Activated CD4-positive, alpha-beta T cell treated with anti-CD3 and anti-CD28 coated beads for 36 hours (primary cell): ENCODE measurements at regions not wholly inside any gene's neighbourhood (a gene's known extent, or its start where the extent isn't known, plus 50 kb on each side); places are given as distances from the start of the nearest gene placed in this dataset.

Experiments
- ATAC-seq: fragments of 200-7000 bp; cut with Tn5 transposase; one replicate; pipeline ENCODE4 v1.10.0; 2021; ENCODE audit warnings: mild to moderate bottlenecking, moderate library complexity
- CTCF ChIA-PET: fragments of 350-600 bp; sonication (Branson Sonifier 250); formaldehyde crosslinking; loops from one replicate; lab custom pipeline; 2021; ENCODE audit warnings: antibody characterized with exemption; lab: Charles Lee
- POLR2A ChIA-PET: fragments of 350-600 bp; sonication (Branson Sonifier 250); formaldehyde crosslinking; loops from one replicate; lab custom pipeline; 2021; ENCODE audit warnings: antibody characterized with exemption, inconsistent platforms; lab: Charles Lee
- DNase-seq: peaks from one replicate; pipeline ENCODE4 v3.0.0-alpha.2; 2020
- H3K27ac Mint-ChIP-seq: one replicate; pipeline ENCODE4 v1.8.0; 2021; ENCODE audit warnings: mixed read lengths
- H3K27me3 Mint-ChIP-seq: one replicate; pipeline ENCODE4 v1.8.0; 2021; ENCODE audit warnings: mixed read lengths
- H3K36me3 Mint-ChIP-seq: one replicate; pipeline ENCODE4 v1.8.0; 2021; ENCODE audit warnings: low read depth, mixed read lengths
- H3K4me1 Mint-ChIP-seq: one replicate; pipeline ENCODE4 v1.8.0; 2021; ENCODE audit warnings: mixed read lengths
- H3K4me3 Mint-ChIP-seq: one replicate; pipeline ENCODE4 v1.8.0; 2021; ENCODE audit warnings: mild to moderate bottlenecking, moderate library complexity, mixed read lengths
- H3K9me3 Mint-ChIP-seq: one replicate; pipeline ENCODE4 v1.8.0; 2021; ENCODE audit warnings: low read depth, mixed read lengths
- intact Hi-C, 2 experiments: fragments of 100-400 bp; cut with DNase I in 1 of 2; cut with micrococcal nuclease in 1 of 2; formaldehyde crosslinking; loops; one replicate each; pipeline versions ENCODE4 v1.14.2 to v1.15.1; 2022 to 2024; cut with DNase I, micrococcal nuclease

DNA sequence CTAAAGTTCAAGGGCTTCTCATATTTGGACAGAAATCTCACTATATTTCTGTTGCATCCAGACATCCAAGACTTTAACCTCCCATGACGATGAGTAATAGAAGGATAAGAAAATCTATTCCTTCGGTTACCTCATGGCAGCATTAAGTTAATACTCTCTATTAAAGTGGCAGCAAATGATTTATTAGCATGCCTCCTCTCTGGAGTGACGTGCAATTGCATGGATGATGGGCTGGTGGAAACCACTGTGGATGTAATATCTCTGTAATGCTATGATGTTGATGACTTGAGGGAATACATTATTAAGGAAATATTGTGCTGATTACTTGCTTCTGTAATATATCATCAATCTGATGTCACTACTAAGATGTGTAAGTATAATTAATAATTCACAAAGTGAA is 336.8 kb downstream of the DSEL start:
- Mint-ChIP-seq H3K27ac (no peak overlapping the region), H3K27me3 (peaks cover 8% of the 10 kb centered on the region), H3K4me1 (no peaks in the 10 kb centered on the region), H3K36me3 (no peaks in the 10 kb centered on the region), H3K4me3 (no peak overlapping the region), H3K9me3 (no peaks in the 10 kb centered on the region)
- DNase-seq (no peak), ATAC-seq (no peak)
- intact Hi-C loops: loop anchor here in 1 of 2 experiments (10.0 kb wide), 1 partner anchor 695 kb away; no protein-coding TSS in a partner anchor
- POLR2A ChIA-PET: no interaction called here
- CTCF ChIA-PET: no interaction called here

- Mint-ChIP-seq H3K27me3 (no peaks in the 10 kb centered on the region), H3K4me3 (no peak overlapping the region), H3K4me1 (no peaks in the 10 kb centered on the region), H3K9me3 (no peaks in the 10 kb centered on the region), H3K27ac (no peak overlapping the region), H3K36me3 (no peaks in the 10 kb centered on the region)
- CTCF ChIA-PET: no interaction called here
- ATAC-seq (no peak), DNase-seq (no peak)
- POLR2A ChIA-PET: no interaction called here
- intact Hi-C loops: no loop called here
Observed at GRCh38 chr18:67159662-67160061, 356.9 kb downstream of the DSEL start.

- ChIA-PET CTCF (no interaction called here), POLR2A (no interaction called here)
- no peaks in the 10 kb centered on the region for H3K36me3 Mint-ChIP-seq
- DNase-seq: no peak
- intact Hi-C loops: no loop called here
- H3K27ac Mint-ChIP-seq: no peak overlapping the region
- H3K4me3 Mint-ChIP-seq: no peak overlapping the region
- H3K4me1 Mint-ChIP-seq: no peaks in the 10 kb centered on the region
- H3K9me3 Mint-ChIP-seq: no peaks in the 10 kb centered on the region
- peaks cover 3% of the 10 kb centered on the region for H3K27me3 Mint-ChIP-seq
- ATAC-seq: no peak
Observed at GRCh38 chr18:67154979-67155378, 361.5 kb downstream of the DSEL start.

DNA sequence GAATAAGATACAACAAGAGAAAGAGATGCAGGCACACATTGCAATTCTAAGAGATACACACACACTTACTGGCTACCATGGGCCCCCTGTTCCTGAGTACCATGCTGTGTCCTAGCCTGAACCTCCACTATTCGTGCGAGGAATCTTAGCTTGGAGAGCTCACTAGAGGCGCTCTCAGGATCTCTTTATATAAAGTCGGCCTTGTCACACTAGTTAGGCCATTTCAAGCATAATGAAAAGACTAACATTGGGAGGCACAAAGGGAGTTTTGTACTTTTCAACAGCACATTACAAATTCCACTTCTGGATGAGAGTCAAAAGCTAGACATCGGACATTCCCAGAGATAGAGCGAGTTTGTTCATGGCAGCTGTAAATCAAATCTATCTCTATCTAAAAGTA is 365.2 kb downstream of the DSEL start:
- Mint-ChIP-seq H3K4me1 (no peaks in the 10 kb centered on the region), H3K36me3 (no peaks in the 10 kb centered on the region), H3K27me3 (peaks cover 3% of the 10 kb centered on the region), H3K9me3 (no peaks in the 10 kb centered on the region), H3K27ac (no peak overlapping the region), H3K4me3 (no peak overlapping the region)
- ATAC-seq: no peak
- CTCF ChIA-PET: no interaction called here
- POLR2A ChIA-PET: no interaction called here
- intact Hi-C loops: no loop called here
- no peak for DNase-seq

- no peaks in the 10 kb centered on the region for H3K27me3 Mint-ChIP-seq
- H3K27ac Mint-ChIP-seq: no peak overlapping the region
- ATAC-seq (no peak), DNase-seq (no peak)
- no peaks in the 10 kb centered on the region for H3K36me3 Mint-ChIP-seq
- intact Hi-C loops: no loop called here
- ChIA-PET POLR2A (interaction anchor here (0.5 kb wide), 1 partner anchor 822 kb away, joined by 4 read pairs; no protein-coding TSS in a partner anchor), CTCF (no interaction called here)
- no peak overlapping the region for H3K4me3 Mint-ChIP-seq
- no peaks in the 10 kb centered on the region for H3K9me3 Mint-ChIP-seq
- H3K4me1 Mint-ChIP-seq: no peaks in the 10 kb centered on the region
Observed at GRCh38 chr18:67145586-67146292, 370.8 kb downstream of the DSEL start.

- no peak for ATAC-seq
- intact Hi-C loops: no loop called here
- no peaks in the 10 kb centered on the region for H3K27me3 Mint-ChIP-seq
- no peak overlapping the region for H3K27ac Mint-ChIP-seq
- POLR2A ChIA-PET: no interaction called here
- H3K4me3 Mint-ChIP-seq: no peak overlapping the region
- CTCF ChIA-PET: interaction anchor here (1.1 kb wide), 1 partner anchor 8 kb away, joined by 3 read pairs; no protein-coding TSS in a partner anchor
- no peak for DNase-seq
- H3K4me1 Mint-ChIP-seq: no peaks in the 10 kb centered on the region
- H3K9me3 Mint-ChIP-seq: no peaks in the 10 kb centered on the region
- no peaks in the 10 kb centered on the region for H3K36me3 Mint-ChIP-seq
Observed at GRCh38 chr18:67144329-67144728, 372.2 kb downstream of the DSEL start.

- no peaks in the 10 kb centered on the region for H3K36me3 Mint-ChIP-seq
- no peak overlapping the region for H3K27ac Mint-ChIP-seq
- POLR2A ChIA-PET: no interaction called here
- H3K9me3 Mint-ChIP-seq: no peaks in the 10 kb centered on the region
- DNase-seq: no peak
- CTCF ChIA-PET: no interaction called here
- no peaks in the 10 kb centered on the region for H3K27me3 Mint-ChIP-seq
- no peak for ATAC-seq
- intact Hi-C loops: no loop called here
- no peaks in the 10 kb centered on the region for H3K4me1 Mint-ChIP-seq
- H3K4me3 Mint-ChIP-seq: no peak overlapping the region
Observed at GRCh38 chr18:67143028-67143427, 373.5 kb downstream of the DSEL start.

DNA sequence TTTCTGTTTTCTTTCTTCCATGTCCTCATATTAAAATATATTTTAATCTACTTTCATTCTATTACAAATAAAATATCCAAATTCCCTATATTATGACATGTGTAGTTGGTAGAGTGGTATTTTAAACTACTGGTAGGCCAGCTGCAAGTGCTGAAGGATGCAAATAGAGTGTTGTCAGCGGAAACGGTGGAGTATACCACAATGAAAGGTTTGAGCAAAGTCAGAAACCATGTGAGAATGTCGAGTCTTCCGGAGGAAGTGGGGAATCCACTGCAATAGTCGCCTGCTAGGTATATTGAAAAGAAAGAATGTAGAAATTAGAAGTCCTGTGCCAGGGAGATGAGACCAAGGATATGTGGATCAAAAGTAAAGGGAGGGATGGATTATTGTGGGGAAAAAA is 373.9 kb downstream of the DSEL start:
- POLR2A ChIA-PET: no interaction called here
- no peaks in the 10 kb centered on the region for H3K9me3 Mint-ChIP-seq
- DNase-seq: no peak
- ATAC-seq: no peak
- H3K27me3 Mint-ChIP-seq: no peaks in the 10 kb centered on the region
- H3K4me1 Mint-ChIP-seq: no peaks in the 10 kb centered on the region
- intact Hi-C loops: no loop called here
- no peaks in the 10 kb centered on the region for H3K36me3 Mint-ChIP-seq
- CTCF ChIA-PET: no interaction called here
- no peak overlapping the region for H3K4me3 Mint-ChIP-seq
- H3K27ac Mint-ChIP-seq: no peak overlapping the region

GRCh38 chr18:67140495-67140894 is 376.0 kb downstream of the DSEL start:
- ATAC-seq (no peak), DNase-seq (no peak)
- H3K9me3 Mint-ChIP-seq: no peaks in the 10 kb centered on the region
- H3K4me3 Mint-ChIP-seq: no peak overlapping the region
- no peaks in the 10 kb centered on the region for H3K36me3 Mint-ChIP-seq
- no peaks in the 10 kb centered on the region for H3K4me1 Mint-ChIP-seq
- intact Hi-C loops: no loop called here
- CTCF ChIA-PET: no interaction called here
- POLR2A ChIA-PET: no interaction called here
- H3K27me3 Mint-ChIP-seq: no peaks in the 10 kb centered on the region
- no peak overlapping the region for H3K27ac Mint-ChIP-seq

- intact Hi-C loops: no loop called here
- H3K36me3 Mint-ChIP-seq: no peaks in the 10 kb centered on the region
- no peaks in the 10 kb centered on the region for H3K27me3 Mint-ChIP-seq
- H3K27ac Mint-ChIP-seq: no peak overlapping the region
- ChIA-PET CTCF (no interaction called here), POLR2A (no interaction called here)
- DNase-seq: no peak
- no peak for ATAC-seq
- H3K4me3 Mint-ChIP-seq: no peak overlapping the region
- H3K9me3 Mint-ChIP-seq: no peaks in the 10 kb centered on the region
- H3K4me1 Mint-ChIP-seq: no peaks in the 10 kb centered on the region
Observed at GRCh38 chr18:67139899-67140298, 376.6 kb downstream of the DSEL start.

DNA sequence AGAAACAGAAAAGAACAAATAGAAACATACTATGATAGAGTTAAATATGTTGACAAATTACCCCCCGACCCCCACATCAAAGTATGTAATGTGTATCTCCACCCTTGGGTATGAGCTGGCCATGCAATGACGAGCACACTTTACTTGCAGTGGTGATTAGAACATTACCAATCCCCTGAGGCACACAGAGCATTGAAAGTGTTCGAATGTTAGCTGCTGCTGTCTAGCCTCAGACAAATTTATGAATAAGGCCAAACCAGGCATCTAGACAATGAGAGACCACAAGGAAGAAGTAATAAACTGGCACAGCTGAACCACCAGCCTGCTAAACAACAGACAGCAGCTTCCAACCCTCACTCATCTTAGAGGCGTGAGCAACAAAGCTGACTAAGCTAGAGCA is 380.5 kb downstream of the DSEL start:
- intact Hi-C loops: no loop called here
- ChIA-PET POLR2A (no interaction called here), CTCF (interaction anchor here (1.0 to 1.5 kb wide), 2 partner anchors 9 to 16 kb away, joined by 3 read pairs; no protein-coding TSS in a partner anchor)
- Mint-ChIP-seq H3K27me3 (no peaks in the 10 kb centered on the region), H3K9me3 (no peaks in the 10 kb centered on the region), H3K4me3 (no peak overlapping the region), H3K36me3 (no peaks in the 10 kb centered on the region), H3K27ac (no peak overlapping the region), H3K4me1 (no peaks in the 10 kb centered on the region)
- no peak for ATAC-seq
- DNase-seq: no peak

- Mint-ChIP-seq H3K4me3 (no peak overlapping the region), H3K27me3 (no peaks in the 10 kb centered on the region), H3K36me3 (no peaks in the 10 kb centered on the region), H3K4me1 (no peaks in the 10 kb centered on the region), H3K27ac (no peak overlapping the region), H3K9me3 (no peaks in the 10 kb centered on the region)
- POLR2A ChIA-PET: no interaction called here
- no peak for ATAC-seq
- DNase-seq: no peak
- intact Hi-C loops: no loop called here
- CTCF ChIA-PET: interaction anchor here (0.5 kb wide), 1 partner anchor 13 kb away, joined by 3 read pairs; no protein-coding TSS in a partner anchor
Observed at GRCh38 chr18:67134911-67135310, 381.6 kb downstream of the DSEL start.
